ENCODE measurements at regions not wholly inside any gene's neighbourhood (a gene's known extent, or its start where the extent isn't known, plus 50 kb on each side); places are given as distances from the start of the nearest gene placed in this dataset.
"Not testable (repeated sequence)": the region's sequence is repeated elsewhere in the genome, so short reads cannot be mapped to it uniquely, and the experiment has no call there.

DNA sequence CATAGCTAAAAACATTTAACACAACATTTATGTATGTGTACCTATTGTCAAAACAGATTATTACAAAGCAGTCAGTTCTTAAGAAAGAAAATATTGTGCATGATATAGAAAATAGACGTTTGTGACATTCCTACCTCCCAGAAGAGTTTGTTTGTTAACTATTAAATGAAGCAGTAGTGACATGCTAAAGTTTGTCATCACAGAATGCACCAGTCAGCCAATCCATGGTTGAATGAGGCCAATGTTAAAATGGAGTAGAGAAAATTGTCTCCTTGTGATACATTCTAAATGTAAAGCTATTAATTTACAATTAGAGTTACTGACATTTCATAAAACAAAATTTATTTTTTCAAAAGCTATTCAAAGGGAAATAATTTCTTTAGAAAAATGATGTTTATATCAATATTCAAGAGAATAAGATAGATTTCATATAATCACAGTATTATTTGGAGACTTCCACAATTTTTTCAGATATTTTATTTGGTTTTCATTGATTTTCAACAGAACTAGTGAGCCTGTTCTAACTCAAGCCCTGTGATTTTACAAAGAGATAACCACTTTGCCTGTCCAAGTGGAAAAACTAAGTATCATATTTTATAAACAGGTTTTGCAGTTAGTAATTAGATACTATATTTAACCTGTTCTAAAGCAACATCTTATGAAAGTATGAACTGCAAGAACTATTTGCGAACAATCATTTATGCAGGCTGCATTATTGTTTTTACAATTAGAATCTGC lies 176.8 kb downstream of the ISL1 start:
- no peak for DNase-seq

DNA sequence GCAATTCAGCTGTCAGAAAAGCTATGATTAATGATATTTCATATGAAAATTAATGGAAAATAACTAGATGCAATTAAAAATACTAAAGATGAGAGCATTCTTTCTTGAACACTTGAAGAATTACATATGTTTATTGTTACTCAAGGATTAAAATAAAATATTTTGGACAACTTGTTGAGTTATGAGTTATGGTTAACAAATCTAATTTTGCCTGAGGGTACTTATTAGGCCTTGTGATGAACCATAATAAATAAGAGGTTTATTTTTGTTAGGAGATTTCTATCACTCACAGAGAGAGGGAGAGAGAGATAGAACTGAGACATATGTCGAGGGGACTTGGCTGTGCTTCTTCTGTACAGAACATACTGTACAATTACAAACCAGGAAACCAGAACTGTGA lies 183.7 kb downstream of the ISL1 start:
- no peak for DNase-seq

DNA sequence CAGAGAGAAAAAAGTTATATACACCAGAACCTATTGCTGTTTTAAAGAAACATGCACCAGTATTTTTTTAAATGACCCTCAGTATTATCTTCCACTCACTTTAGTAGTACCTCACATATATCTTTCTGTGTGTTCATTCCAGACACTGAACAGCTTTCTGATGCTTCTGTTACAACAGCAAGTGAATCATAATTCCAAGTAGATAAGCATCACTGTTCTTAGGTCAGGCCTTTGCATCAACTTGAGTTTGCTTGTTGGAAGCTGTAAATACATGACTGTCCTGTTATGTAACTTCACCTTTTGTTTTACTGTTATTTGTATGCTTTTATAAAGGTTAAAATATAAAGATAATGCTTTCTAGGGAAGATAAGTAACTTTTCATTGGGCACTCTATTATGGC lies 184.4 kb downstream of the ISL1 start:
- no peak for DNase-seq

DNA sequence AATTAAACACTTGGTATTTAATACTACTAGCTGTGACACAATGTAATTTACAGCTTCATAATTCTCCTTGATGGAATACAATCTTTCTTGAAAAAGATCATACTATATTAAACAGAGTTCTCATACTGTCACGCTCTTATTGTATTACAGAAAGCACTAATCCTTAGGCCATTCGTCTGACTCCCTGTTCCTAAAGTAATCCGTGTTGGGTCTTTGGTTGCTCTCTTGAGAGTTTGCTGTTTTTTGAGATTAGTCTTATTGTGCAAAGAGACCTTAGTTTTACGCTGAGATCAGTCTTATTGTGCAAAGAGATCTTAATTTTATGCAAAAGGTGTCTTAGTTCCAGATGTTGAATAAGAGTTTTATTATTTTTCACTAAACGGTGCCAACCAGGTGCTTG lies 190.6 kb downstream of the ISL1 start:
- DNase-seq, result peak; percentile 7

DNA sequence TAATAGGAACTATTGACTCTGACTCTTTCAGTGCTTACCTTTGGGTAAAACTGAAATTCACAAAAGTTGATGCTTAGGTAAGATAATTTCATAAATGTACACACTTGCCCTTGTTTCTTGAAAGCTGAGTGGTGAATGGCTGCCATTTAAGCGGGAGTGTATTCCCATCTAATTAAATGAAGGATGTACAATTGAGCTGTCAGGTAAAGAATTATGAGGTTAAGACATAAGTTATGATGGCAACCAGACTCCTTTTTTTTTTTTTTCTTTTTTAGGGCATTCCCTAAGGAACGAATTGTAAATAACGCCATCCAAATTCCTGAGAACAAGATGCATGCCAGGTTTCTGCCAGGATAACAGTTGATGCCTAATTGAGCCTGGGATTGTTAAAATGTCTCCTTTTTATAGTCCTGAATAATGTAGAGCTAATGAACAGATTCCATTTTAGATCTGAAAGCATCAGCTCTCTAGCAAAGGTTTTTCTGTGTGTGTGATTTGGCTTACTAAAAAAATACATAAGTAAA lies 199.7 kb downstream of the ISL1 start:
- DNase-seq, result no peak

DNA sequence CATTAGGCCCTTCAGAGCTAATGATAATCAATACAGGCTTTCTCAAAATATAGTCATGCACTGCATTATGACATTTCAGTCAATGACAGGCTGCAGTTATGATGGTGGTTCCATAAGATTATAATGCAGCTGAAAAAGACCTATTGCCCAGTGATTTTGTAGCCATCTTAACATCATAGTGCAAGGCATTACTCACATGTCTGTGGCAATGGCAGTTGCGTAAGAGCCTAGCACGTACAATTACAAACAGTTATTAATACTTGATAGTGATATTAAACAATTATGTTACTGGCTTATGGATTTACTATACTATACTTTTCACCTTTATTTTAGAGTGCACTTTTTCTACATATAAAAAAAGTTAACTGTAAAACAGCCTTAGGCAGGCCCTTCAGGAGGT lies 214.8 kb downstream of the ISL1 start:
- no peak for DNase-seq

DNA sequence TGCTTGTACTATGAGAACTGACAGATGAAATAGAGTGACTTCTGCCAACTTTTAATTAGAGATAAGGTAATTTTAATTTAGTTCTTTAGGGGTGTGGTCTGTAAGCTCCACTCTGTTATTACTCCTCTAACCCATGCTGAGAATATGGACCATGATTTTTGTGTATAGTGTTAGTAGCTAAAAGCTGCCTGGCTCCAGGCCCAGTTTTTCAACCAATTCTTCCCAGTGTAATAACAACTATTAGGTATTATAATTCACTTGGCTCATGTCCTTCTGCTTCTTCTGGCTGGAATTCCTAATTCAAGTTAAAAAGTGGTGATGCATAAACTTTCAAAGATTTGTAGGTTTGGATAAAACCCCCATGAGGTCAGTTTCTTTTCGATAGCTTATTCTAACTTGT lies 216.3 kb downstream of the ISL1 start:
- DNase-seq, result no peak

DNA sequence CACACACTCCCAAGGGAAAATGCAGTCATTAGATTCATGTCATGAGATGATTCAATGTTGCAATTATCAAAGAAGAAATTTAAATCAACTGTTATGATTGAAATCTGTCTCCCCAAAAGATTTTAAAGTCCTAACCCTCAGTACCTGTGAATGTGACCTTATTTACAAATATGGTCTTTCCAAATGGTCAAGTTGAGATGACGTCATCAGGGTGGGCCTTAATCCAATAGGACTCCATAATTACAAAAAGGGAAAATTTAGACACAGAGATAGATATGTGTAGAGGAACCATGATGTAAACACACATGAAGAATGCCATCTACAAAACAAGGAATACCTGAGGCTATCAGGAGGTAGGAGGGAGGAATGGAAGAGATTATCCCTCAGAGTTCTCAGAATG lies 221.1 kb downstream of the ISL1 start:
- DNase-seq, result no peak

DNA sequence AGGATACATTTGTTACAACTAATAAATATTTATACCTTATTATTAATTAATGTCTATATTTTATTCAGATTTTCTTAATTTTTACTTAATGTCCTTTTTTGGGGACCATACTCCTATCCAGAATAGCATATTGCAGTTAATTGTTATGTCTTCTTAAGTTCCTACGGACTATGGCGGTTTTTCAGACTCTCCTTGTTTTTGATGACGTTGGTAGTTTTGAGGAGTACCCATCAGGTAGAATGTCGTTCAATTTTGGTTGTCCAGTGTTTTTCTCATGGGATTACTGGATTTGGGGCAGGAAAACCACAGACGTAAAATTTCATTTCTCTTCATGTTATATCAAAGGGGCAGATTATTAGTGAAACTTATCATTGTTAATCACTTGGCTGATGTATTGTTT lies 223.7 kb downstream of the ISL1 start:
- DNase-seq, result no peak

DNA sequence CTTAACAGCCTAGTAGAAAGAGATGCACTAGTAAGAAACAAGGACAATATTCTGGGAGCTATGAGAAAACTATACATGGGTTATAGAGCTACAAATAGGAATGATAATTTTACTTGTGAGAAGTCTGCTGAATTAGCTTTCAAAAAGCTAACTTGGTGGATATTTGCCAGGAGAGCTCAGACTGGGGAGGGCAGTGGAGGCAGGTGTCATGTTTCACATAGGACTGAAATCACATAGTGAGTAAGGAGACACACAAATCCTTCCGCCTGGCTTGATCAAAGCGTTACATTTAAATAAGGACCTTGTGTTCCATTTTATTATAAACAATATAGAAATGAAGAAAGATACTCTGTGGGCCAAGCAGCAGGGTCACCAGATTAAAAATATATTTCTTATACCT lies 235.0 kb downstream of the ISL1 start:
- DNase-seq, result no peak

DNA sequence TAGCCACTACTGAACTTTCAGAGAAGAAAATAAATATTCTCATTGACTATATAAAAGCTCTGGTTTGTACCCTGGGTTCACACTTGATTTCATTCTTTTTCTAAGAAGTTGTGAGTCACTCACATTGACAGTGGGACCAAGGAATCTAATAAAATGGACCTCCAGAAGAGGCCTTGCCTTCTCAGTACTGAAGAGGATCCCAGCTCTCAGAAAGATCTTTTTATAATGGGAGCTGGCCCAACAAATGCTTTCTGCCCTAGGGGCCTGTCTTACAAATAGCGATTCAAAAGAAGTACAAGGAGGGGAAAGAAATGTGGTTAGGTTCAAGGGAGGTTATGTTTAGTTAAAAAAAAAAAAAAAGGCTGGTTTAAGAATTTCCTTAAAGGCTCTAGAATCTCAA lies 237.9 kb downstream of the ISL1 start:
- DNase-seq, result no peak

DNA sequence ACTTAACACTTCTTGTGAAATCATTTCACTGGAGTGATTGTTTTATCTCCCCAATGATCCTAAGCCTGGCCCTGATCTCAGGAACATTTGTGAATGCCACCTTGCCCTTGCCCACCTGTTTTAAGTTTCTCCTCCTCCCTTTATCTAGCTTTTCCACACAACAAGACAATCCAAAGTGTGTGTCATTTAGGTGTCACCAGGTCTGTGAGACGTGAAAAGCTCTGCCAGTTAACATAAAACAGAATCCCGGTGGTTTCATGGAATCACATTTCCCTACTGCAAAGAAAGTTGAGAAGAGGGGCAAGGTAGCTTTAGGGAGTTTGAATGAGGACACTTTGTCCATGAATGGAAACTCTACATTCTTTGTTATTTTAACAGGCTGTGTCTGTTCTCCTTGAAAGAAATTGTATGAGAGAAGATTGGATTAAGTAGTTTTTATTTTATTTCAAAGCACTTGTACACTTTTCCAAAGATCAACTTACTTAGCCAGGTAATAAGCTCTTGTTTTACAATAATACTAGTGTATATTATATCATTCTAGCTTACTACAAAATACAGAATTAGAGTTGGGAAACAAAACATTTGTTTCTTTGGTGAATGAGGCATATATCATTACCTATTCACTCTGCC lies 239.0 kb downstream of the ISL1 start:
- DNase-seq, result no peak

DNA sequence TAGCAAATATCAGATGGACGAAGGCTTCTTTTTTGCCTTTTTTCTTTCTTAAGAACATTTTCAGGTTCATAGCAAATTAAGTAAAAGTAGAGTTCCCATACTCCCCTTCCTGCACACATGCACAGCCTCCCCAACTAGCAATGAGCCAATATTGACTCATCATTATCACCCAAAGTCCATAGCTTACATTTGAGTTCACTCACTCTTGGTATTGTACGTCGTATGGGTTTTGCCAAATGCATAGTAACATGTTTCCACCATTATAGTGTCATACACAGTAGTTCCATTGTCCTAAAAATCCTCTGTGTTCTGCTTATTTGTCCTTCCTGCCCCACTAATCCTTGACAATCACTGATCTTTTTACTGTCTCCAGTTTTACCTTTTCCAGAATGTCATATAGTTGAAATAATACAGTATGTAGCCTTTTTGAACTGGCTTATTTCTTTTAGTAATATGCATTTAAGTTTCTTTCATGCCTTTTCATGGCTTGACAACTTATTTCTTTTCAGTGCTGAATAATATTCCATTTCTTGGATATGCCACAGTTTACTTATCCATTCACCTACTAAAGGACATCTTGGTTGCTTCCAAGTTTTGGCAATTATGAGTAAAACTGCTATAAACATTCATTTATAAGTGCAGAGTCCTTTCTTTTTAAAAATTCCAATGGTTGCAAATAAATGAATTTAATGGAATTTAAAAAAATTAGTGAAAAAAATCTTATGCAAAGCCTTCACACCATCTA lies 242.1 kb downstream of the ISL1 start:
- no peak for DNase-seq

DNA sequence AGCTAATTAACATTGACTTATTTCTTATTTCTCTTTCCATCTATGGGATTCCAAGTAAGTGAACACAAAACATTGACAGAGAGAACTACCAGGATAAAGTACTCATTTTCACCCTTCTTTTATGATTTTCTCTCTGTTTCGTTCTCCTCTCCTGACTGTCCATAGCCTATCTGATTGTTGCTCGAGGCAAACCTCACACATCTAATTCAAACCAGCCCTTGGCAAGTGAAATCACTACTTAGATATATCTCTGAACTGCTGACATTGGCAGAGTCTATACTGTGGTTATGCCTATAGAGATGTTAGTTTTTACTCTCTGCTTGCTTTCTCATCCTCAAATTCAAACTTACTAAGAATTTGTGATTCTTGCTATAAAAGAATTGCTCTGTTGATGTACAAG lies 248.8 kb downstream of the ISL1 start:
- no peak for DNase-seq

DNA sequence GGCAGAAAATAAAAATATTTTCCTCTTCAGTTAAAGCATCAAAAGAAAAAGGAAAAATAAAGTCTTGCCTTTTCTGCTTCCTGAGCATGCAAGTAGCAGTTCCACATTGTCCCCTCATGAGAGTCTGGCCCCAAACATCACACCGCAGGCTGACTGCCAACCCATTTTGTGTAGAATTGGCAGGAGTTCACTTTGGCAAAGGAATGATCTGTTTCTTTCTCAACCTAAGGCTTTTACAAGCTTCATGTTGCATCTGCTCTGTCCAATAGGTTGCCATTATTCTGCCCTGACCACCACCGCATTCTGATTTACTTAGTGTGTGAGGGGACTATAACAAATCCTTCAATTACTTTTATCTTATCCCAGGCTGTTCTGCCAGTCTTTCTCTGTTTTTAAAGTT lies 249.5 kb downstream of the ISL1 start:
- DNase-seq, result no peak

DNA sequence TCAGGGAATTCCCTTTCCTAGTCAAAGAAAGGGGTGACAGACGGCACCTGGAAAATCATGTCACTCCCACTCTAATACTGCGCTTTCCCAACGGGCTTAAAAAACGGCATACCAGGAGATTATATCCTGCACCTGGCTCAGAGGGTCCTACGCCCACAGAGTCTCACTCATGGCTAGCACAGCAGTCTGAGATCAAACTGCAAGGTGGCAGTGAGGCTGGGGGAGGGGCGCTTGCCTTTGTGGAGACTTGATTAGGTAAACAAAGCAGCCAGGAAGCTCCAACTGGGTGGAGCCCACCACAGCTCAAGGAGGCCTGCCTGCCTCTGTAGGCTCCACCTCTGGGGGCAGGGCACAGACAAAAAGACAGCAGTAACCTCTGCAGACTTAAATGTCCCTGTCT lies 253.7 kb downstream of the ISL1 start:
- not testable (repeated sequence) for DNase-seq

DNA sequence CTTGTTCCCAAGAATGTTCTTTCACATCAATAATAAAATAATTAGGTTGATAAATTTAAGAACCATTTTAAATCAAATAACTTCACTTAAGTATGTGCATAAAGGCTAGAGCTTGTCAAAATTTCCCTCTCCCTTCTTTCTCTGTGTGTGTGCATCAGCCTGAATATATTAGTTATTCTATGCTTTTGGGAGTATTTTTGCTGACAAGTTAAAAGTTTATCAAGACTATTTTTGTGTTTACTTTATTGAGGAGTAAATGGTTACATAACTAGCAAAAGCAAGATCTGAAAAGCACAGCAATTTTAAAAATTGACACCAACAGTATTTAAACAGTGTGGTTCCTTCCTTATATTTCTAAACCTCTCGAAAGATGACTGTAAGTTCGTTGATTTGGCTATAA lies 261.7 kb downstream of the ISL1 start:
- DNase-seq, result no peak

DNA sequence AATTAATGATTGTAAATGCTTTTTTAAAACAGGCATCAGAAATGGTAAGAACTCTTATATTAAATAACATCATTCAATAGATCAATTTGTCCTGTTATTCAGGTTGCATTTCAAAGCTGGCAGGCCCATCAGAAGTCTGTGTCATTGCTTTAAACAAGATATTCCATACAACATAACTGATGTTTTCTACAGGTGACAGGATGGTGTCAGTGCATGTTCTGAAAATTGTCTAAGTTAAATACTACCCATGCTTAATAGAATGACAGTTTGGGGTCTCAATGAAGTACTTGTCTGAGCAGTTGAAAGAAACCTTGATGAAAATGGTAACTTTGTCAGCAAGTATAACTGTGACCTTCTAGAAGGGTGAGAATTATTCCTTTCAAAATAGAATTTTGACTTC lies 263.2 kb downstream of the ISL1 start:
- no peak for DNase-seq

DNA sequence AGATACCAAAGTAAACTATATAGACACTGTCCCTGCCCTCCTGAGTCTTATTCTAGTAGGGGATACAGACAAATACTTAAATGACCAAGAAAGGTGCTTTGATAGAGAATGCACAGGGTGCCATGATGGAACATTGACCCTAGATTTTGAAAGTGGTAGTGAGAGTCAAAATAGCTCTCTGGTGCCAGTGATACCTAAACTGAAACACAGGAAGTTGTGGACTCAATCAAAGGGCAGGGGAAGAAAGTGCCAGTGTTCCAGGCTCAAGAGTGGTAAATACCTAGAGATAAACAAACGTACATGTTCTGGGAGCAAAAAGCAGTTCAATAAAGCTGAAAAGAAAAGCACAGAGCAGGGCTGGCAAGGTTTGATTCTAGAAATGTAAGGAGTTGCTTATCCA lies 267.6 kb downstream of the ISL1 start:
- DNase-seq, result no peak

DNA sequence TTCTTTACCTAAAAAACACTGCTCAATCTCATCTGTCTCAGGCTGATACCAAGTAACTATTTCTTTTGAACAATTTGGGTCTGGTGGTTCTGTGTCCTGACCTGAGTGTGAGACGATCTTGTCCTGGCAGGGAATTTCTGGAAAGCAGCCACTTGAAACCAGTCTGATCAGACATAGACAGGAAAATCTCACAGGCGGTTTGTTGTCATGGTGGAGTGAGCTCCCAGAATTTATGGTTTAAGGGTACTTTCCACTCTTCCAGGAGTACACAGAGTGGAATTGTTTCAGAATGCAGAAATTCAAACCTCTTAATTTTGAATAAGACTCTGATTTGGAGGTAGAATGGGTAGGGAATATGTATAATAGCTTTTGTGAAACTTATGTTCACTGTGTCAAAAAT lies 268.2 kb downstream of the ISL1 start:
- no peak for DNase-seq

DNA sequence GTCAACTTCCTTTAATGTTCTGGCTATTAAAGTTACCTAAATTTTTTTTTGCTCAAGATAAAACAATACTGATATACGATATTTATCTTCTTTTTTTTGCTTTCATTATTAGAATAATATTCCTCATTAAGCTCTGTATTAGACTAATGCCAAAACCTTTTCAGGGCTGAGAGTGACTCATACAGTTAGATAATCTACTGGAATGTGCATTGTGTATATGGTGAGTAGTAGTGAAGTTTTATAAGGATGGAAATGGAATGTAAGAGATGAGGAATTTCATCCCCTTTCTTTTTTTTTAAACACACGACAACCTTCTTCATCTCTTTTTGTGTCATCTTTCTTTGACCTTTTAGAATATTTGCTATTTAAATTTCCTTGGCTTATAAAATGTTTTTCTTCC lies 268.6 kb downstream of the ISL1 start:
- DNase-seq, result no peak

DNA sequence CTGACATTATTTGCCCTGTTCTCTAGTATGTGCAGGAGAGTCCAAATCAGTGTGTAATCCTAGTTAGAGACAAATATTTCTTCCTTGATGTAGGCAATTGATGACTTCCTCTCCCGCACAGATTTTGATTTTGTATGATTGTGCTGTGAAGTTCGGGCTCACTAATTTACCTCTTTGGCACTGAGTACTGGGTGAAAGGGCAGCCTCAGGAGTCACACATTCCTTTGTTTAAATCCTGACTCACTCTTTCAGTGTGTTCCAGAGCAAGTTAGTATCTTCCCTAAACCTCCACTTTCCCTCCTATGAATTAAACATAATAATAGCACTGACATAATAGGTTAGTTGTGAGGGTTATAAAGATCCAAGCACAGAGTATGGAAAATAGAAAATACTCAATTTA lies 269.7 kb downstream of the ISL1 start:
- no peak for DNase-seq

DNA sequence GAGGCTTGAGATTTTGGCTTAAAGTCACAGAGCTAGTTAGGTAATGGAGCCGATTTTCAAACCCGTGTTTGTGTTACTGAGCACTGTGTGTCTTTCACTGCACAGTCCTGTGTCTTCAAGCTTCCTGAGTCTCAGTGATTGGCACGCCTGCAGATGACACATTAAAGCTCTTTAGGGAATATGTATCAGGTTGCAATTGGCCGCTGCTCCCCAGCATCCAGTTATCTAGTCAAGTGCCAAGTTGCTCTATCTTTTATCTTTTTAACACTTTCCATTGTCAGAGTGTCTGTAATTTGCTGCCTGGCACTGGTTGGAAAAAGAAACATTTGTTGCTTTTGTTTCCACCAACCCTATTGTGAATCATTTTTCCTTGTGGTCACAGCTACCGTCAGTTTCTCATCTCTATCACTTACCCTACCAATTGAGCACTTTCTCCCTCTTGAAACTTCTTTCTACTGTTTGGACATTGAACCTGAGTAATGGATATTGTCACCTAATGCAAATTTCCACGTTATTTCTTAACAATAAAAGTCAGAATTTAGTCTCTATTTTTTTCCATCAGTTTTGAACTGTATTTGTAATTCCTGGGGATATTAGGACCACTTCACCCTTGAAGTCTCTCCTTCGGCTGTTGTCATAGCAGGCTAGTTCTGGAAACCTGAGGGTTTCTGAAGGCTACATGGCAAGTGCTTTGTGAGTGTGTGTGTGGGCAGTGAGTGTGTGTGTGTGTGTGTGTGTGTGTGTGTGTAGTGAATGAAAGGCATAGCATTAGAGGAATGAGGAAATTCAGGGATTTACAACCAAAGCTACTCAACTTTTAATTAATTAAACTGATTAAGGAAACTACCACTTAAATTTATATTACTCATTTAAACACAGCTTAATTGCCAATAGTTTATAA lies 274.3 kb downstream of the ISL1 start:
- peak; percentile 25 for DNase-seq
